ENCODE measurements at regions not wholly inside any gene's neighbourhood (a gene's known extent, or its start where the extent isn't known, plus 50 kb on each side); places are given as distances from the start of the nearest gene placed in this dataset.
"Not testable (repeated sequence)": the region's sequence is repeated elsewhere in the genome, so short reads cannot be mapped to it uniquely, and the experiment has no call there.

DNA sequence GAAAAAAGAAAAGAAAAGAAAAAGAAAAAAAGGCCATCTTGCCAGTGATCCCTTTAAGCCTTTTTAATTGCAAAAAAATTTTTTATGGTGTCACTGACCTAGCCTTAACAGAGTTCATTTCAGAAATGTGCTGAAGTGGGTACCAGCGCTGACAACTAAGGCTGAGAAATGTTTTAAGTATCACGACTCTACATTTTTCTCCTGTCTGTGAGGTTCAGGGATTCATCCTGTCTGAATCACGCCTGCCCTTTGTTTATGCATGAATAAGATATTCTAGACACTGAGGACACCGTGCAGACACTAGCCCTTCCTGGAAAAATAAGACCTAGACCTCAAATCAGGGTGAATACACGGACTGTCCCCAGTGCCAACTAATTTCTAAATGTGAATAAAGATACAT is 154.4 kb upstream of the NOCT start:
- TF ChIP-seq L3MBTL2 (conservative IDR thresholded peaks at IDR 0.05) (no peak), FOXK2 (IDR thresholded peaks at IDR 0.05) (no peak), FOXM1 (IDR thresholded peaks at IDR 0.05; ENCODE audit: borderline replicate concordance) (no peak)
- TF ChIP-seq, protein P1, sequence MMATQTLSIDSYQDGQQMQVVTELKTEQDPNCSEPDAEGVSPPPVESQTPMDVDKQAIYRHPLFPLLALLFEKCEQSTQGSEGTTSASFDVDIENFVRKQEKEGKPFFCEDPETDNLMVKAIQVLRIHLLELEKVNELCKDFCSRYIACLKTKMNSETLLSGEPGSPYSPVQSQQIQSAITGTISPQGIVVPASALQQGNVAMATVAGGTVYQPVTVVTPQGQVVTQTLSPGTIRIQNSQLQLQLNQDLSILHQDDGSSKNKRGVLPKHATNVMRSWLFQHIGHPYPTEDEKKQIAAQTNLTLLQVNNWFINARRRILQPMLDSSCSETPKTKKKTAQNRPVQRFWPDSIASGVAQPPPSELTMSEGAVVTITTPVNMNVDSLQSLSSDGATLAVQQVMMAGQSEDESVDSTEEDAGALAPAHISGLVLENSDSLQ (IDR thresholded peaks at IDR 0.05): no peak
- DNase-seq (ENCODE audit: extremely low spot score): no peak
- CTCF ChIA-PET: interaction anchor here (1.7 to 2.0 kb wide), 2 partner anchors 10 kb away, joined by 5 to 7 read pairs; no protein-coding TSS in a partner anchor
- POLR2A ChIA-PET: no interaction called here

GRCh38 chr4:138860357-138860756 is 155.2 kb upstream of the NOCT start:
- CTCF ChIA-PET: interaction anchor here (2.0 kb wide), 1 partner anchor 11 kb away, joined by 5 read pairs; no protein-coding TSS in a partner anchor
- POLR2A ChIA-PET; DNase-seq (ENCODE audit: extremely low spot score): not testable (repeated sequence)

GRCh38 chr4:138859254-138859653 is 156.3 kb upstream of the NOCT start:
- no peak for DNase-seq (ENCODE audit: extremely low spot score)
- ChIA-PET CTCF (interaction anchor here (2.0 kb wide), 1 partner anchor 12 kb away, joined by 5 read pairs; no protein-coding TSS in a partner anchor), POLR2A (no interaction called here)
- TF ChIP-seq HDGF (IDR thresholded peaks at IDR 0.05; ENCODE audit: borderline replicate concordance) (no peak), ARNT (IDR thresholded peaks at IDR 0.05) (no peak), LEF1 (IDR thresholded peaks at IDR 0.05; ENCODE audit: borderline replicate concordance) (no peak), FOXM1 (IDR thresholded peaks at IDR 0.05; ENCODE audit: borderline replicate concordance) (no peak), FOXA1 (IDR thresholded peaks at IDR 0.05) (no peak), TARDBP (IDR thresholded peaks at IDR 0.05) (no peak), ELF4 (IDR thresholded peaks at IDR 0.05) (no peak), FOXK2 (IDR thresholded peaks at IDR 0.05) (no peak), ZNF384 (IDR thresholded peaks at IDR 0.05) (no peak), NFRKB (IDR thresholded peaks at IDR 0.05) (no peak), SP1 (IDR thresholded peaks at IDR 0.05) (no peak), CTBP1 (IDR thresholded peaks at IDR 0.05; ENCODE audit: borderline replicate concordance) (no peak), L3MBTL2 (conservative IDR thresholded peaks at IDR 0.05) (no peak), BHLHE40 (IDR thresholded peaks at IDR 0.05; ENCODE audit: borderline replicate concordance) (no peak), SUZ12 (IDR thresholded peaks at IDR 0.05) (no peak)
- TF ChIP-seq, protein P1 (IDR thresholded peaks at IDR 0.05): no peak

GRCh38 chr4:138858419-138858818 is 157.2 kb upstream of the NOCT start:
- TF ChIP-seq FOXK2 (IDR thresholded peaks at IDR 0.05) (no peak), ELF4 (IDR thresholded peaks at IDR 0.05) (no peak), NFRKB (IDR thresholded peaks at IDR 0.05) (no peak), CTBP1 (IDR thresholded peaks at IDR 0.05; ENCODE audit: borderline replicate concordance) (no peak), SUZ12 (IDR thresholded peaks at IDR 0.05) (no peak), ZNF384 (IDR thresholded peaks at IDR 0.05) (no peak), HDGF (IDR thresholded peaks at IDR 0.05; ENCODE audit: borderline replicate concordance) (no peak), ARNT (IDR thresholded peaks at IDR 0.05) (no peak), FOXM1 (IDR thresholded peaks at IDR 0.05; ENCODE audit: borderline replicate concordance) (no peak), TARDBP (IDR thresholded peaks at IDR 0.05) (no peak)
- TF ChIP-seq, protein P1 (IDR thresholded peaks at IDR 0.05): no peak
- ChIA-PET POLR2A (no interaction called here), CTCF (no interaction called here)

GRCh38 chr4:138857416-138857815 is 158.2 kb upstream of the NOCT start:
- TF ChIP-seq, protein P1 (IDR thresholded peaks at IDR 0.05): peak; percentile 3; the same call in 1 of the 2 replicates
- TF ChIP-seq CTBP1 (IDR thresholded peaks at IDR 0.05; ENCODE audit: borderline replicate concordance): no peak
- ChIA-PET POLR2A (no interaction called here), CTCF (no interaction called here)
- DNase-seq (ENCODE audit: extremely low spot score): no peak

More at GRCh38 chr4:138858419-138858818, 157.2 kb upstream of the NOCT start:
- no peak for DNase-seq (ENCODE audit: extremely low spot score)

DNA sequence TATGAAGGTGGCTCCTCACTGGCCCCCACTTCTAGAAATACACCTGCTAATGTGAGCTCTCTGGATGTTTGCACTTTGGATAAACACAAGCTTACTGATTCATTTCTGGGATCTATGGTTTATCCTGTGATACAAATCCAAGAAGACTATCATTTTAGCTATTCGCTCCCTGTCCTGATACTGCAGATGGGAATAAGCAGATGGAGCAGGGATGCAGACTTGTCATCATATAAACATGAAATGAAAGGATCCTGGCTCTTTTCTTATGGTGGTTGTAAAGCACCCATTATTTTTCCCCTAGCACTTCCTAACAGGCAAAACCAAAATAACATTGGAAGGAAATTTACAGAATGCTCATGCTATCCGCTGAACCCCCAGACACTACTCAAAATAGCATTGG is 162.9 kb upstream of the NOCT start:
- no peak for TF ChIP-seq CTBP1 (IDR thresholded peaks at IDR 0.05; ENCODE audit: borderline replicate concordance)
- TF ChIP-seq TARDBP (IDR thresholded peaks at IDR 0.05): no peak
- TF ChIP-seq BHLHE40 (IDR thresholded peaks at IDR 0.05; ENCODE audit: borderline replicate concordance): no peak
- TF ChIP-seq ZNF384 (IDR thresholded peaks at IDR 0.05): no peak
- no peak for TF ChIP-seq SP1 (IDR thresholded peaks at IDR 0.05)
- no peak for TF ChIP-seq SUZ12 (IDR thresholded peaks at IDR 0.05)
- no peak for TF ChIP-seq FOXM1 (IDR thresholded peaks at IDR 0.05; ENCODE audit: borderline replicate concordance)
- TF ChIP-seq L3MBTL2 (conservative IDR thresholded peaks at IDR 0.05): no peak
- no peak for TF ChIP-seq ARNT (IDR thresholded peaks at IDR 0.05)
- no peak for TF ChIP-seq NFRKB (IDR thresholded peaks at IDR 0.05)
- TF ChIP-seq FOXA1 (IDR thresholded peaks at IDR 0.05): no peak
- no peak for TF ChIP-seq HDGF (IDR thresholded peaks at IDR 0.05; ENCODE audit: borderline replicate concordance)
- TF ChIP-seq ELF4 (IDR thresholded peaks at IDR 0.05): no peak
- no peak for TF ChIP-seq LEF1 (IDR thresholded peaks at IDR 0.05; ENCODE audit: borderline replicate concordance)
- TF ChIP-seq FOXK2 (IDR thresholded peaks at IDR 0.05): no peak
- TF ChIP-seq, protein P1 (IDR thresholded peaks at IDR 0.05): no peak
- DNase-seq (ENCODE audit: extremely low spot score): no peak
- POLR2A ChIA-PET: no interaction called here
- CTCF ChIA-PET: interaction anchor here (0.8 kb wide), 1 partner anchor 18 kb away, joined by 3 read pairs; no protein-coding TSS in a partner anchor

Measured in HEK293T (cell line).